Neural progenitor cell (in vitro differentiated cells): ENCODE measurements at regions not wholly inside any gene's neighbourhood (a gene's known extent, or its start where the extent isn't known, plus 50 kb on each side); places are given as distances from the start of the nearest gene placed in this dataset.

Experiments used
- DNase-seq: peaks from one replicate; pipeline ENCODE4 v3.0.0-alpha.2; 2016; ENCODE audit warnings: low spot score
- H2AFZ ChIP-seq: fragments of 200-600 bp; sonication (generic); replicated peaks from 2 replicates; pipeline ENCODE4 v1.6.1; 2016; ENCODE audit warnings: antibody characterized with exemption
- H3F3A ChIP-seq: fragments of 200-600 bp; sonication (generic); 2 replicates; pipeline ENCODE4 v1.6.1; 2016; ENCODE audit warnings: antibody characterized with exemption, low read depth
- H3K27ac ChIP-seq: fragments of 200-600 bp; sonication (generic); 2 replicates; pipeline ENCODE4 v1.5.1; 2016; ENCODE audit warnings: mild to moderate bottlenecking
- H3K27me3 ChIP-seq: fragments of 200-600 bp; sonication (generic); 2 replicates; pipeline ENCODE4 v1.6.1; 2016; ENCODE audit warnings: mild to moderate bottlenecking, moderate library complexity
- H3K36me3 ChIP-seq: fragments of 200-600 bp; sonication (generic); 2 replicates; pipeline ENCODE4 v1.5.1; 2016
- H3K4me1 ChIP-seq: fragments of 200-600 bp; sonication (generic); 2 replicates; pipeline ENCODE4 v1.6.1; 2016; ENCODE audit warnings: mixed run types
- H3K4me2 ChIP-seq: fragments of 200-600 bp; sonication (generic); 2 replicates; pipeline ENCODE4 v1.6.1; 2016
- H3K4me3 ChIP-seq: fragments of 200-600 bp; sonication (generic); 2 replicates; pipeline ENCODE4 v1.5.1; 2016
- H3K79me2 ChIP-seq: fragments of 200-600 bp; sonication (generic); 2 replicates; pipeline ENCODE4 v1.6.1; 2016; ENCODE audit warnings: low read depth
- H3K9ac ChIP-seq: fragments of 200-600 bp; sonication (generic); 2 replicates; pipeline ENCODE4 v1.6.1; 2016
- H3K9me3 ChIP-seq: fragments of 200-600 bp; sonication (generic); 2 replicates; pipeline ENCODE4 v1.5.1; 2016; ENCODE audit warnings: low read depth
- H4K20me1 ChIP-seq: fragments of 200-600 bp; sonication (generic); 2 replicates; pipeline ENCODE4 v1.6.1; 2016; ENCODE audit warnings: low read depth
- H3K27ac Mint-ChIP-seq: 3 replicates; pipeline ENCODE4 v1.8.0; 2021; ENCODE audit warnings: mixed read lengths
- H3K27me3 Mint-ChIP-seq: 2 replicates; pipeline ENCODE4 v1.8.0; 2022; ENCODE audit warnings: low read depth, mild to moderate bottlenecking, inconsistent platforms, moderate library complexity, mixed read lengths; ENCODE audit not compliant: insufficient read depth
- H3K36me3 Mint-ChIP-seq: 3 replicates; pipeline ENCODE4 v1.8.0; 2021; ENCODE audit warnings: mixed read lengths
- H3K4me1 Mint-ChIP-seq: 3 replicates; pipeline ENCODE4 v1.8.0; 2021; ENCODE audit warnings: mixed read lengths
- H3K4me3 Mint-ChIP-seq: 3 replicates; pipeline ENCODE4 v1.8.0; 2021; ENCODE audit warnings: mild to moderate bottlenecking, moderate library complexity, mixed read lengths
- H3K9me3 Mint-ChIP-seq: 3 replicates; pipeline ENCODE4 v1.8.0; 2020; ENCODE audit warnings: mixed read lengths
- CTCF ChIP-seq: fragments of 200-600 bp; sonication (generic); IDR thresholded peaks from 2 replicates; pipeline ENCODE4 v1.5.1; 2017; ENCODE audit warnings: antibody characterized with exemption, mild to moderate bottlenecking
- EZH2 ChIP-seq: fragments of 200-600 bp; sonication (generic); IDR thresholded peaks from 2 replicates; pipeline ENCODE4 v1.6.1; 2017; ENCODE audit warnings: antibody characterized with exemption, mild to moderate bottlenecking, moderate library complexity
- EZH2phosphoT487 ChIP-seq: fragments of 200-600 bp; sonication (generic); IDR thresholded peaks from 2 replicates; pipeline ENCODE4 v1.6.1; 2017; ENCODE audit warnings: antibody characterized with exemption

GRCh38 chr4:112905728-112906127, 143.7 kb upstream of the ANK2 start:
- no peak overlapping the region for H3K27ac ChIP-seq
- DNase-seq = no peak
- Mint-ChIP-seq H3K9me3 (no peaks in the 10 kb centered on the region), H3K4me1 (peaks cover 39% of the 10 kb centered on the region), H3K4me3 (no peak overlapping the region), H3K27me3 (no peaks in the 10 kb centered on the region), H3K36me3 (no peaks in the 10 kb centered on the region), H3K27ac (no peak overlapping the region)
- no peaks in the 10 kb centered on the region for H4K20me1 ChIP-seq
- no peaks in the 10 kb centered on the region for H3K27me3 ChIP-seq
- H3F3A ChIP-seq = peaks cover 34% of the 10 kb centered on the region
- peaks cover 17% of the 10 kb centered on the region for H3K36me3 ChIP-seq
- H2AFZ ChIP-seq = no peak overlapping the region
- TF ChIP-seq EZH2 (no peak), CTCF (no peak), EZH2phosphoT487 (no peak)
- H3K9me3 ChIP-seq = no peaks in the 10 kb centered on the region
- H3K4me1 ChIP-seq = peaks cover 50% of the 10 kb centered on the region
- H3K4me2 ChIP-seq = no peak overlapping the region
- H3K9ac ChIP-seq = no peak overlapping the region
- peaks cover 25% of the 10 kb centered on the region for H3K79me2 ChIP-seq
- no peak overlapping the region for H3K4me3 ChIP-seq

- Histone ChIP-seq H2AFZ (no peak overlapping the region), H3K9ac (no peak overlapping the region), H3K27me3 (no peaks in the 10 kb centered on the region), H3K79me2 (peaks cover 8% of the 10 kb centered on the region), H4K20me1 (no peaks in the 10 kb centered on the region), H3K9me3 (no peaks in the 10 kb centered on the region), H3K4me2 (no peak overlapping the region), H3K36me3 (peaks cover 17% of the 10 kb centered on the region), H3K4me1 (peaks cover 33% of the 10 kb centered on the region), H3K4me3 (no peak overlapping the region), H3F3A (peaks cover 23% of the 10 kb centered on the region), H3K27ac (peak overlapping the region; percentile 62)
- no peak overlapping the region for H3K4me3 Mint-ChIP-seq
- no peak for DNase-seq
- H3K36me3 Mint-ChIP-seq = no peaks in the 10 kb centered on the region
- no peak overlapping the region for H3K27ac Mint-ChIP-seq
- no peaks in the 10 kb centered on the region for H3K9me3 Mint-ChIP-seq
- TF ChIP-seq EZH2 (no peak), CTCF (no peak), EZH2phosphoT487 (no peak)
- peaks cover 29% of the 10 kb centered on the region for H3K4me1 Mint-ChIP-seq
- H3K27me3 Mint-ChIP-seq = no peaks in the 10 kb centered on the region
Observed at GRCh38 chr4:112908511-112908910, 140.9 kb upstream of the ANK2 start.

GRCh38 chr4:112910109-112910736, 139.2 kb upstream of the ANK2 start:
- H3K27ac Mint-ChIP-seq = peak overlapping the region; percentile 81
- Histone ChIP-seq H3K4me1 (peaks cover 38% of the 10 kb centered on the region), H3K27me3 (no peaks in the 10 kb centered on the region), H3K4me2 (peak overlapping the region; percentile 21), H2AFZ (peak overlapping the region; percentile 38), H4K20me1 (no peaks in the 10 kb centered on the region), H3K79me2 (no peaks in the 10 kb centered on the region), H3F3A (peaks cover 33% of the 10 kb centered on the region), H3K36me3 (peaks cover 6% of the 10 kb centered on the region), H3K4me3 (no peak overlapping the region), H3K27ac (peak overlapping the region; percentile 91), H3K9ac (no peak overlapping the region), H3K9me3 (no peaks in the 10 kb centered on the region)
- H3K27me3 Mint-ChIP-seq = no peaks in the 10 kb centered on the region
- H3K4me1 Mint-ChIP-seq = peaks cover 29% of the 10 kb centered on the region
- H3K4me3 Mint-ChIP-seq = peak overlapping the region; percentile 71
- H3K36me3 Mint-ChIP-seq = no peaks in the 10 kb centered on the region
- TF ChIP-seq CTCF (no peak), EZH2phosphoT487 (no peak), EZH2 (no peak)
- H3K9me3 Mint-ChIP-seq = no peaks in the 10 kb centered on the region
- DNase-seq = peak; percentile 11
